ENCODE measurements at regions not wholly inside any gene's neighbourhood (a gene's known extent, or its start where the extent isn't known, plus 50 kb on each side); places are given as distances from the start of the nearest gene placed in this dataset.

GRCh38 chr10:3853016-3853415 lies 68.0 kb upstream of the KLF6 start:
- DNase-seq: no peak

GRCh38 chr10:3852147-3852904 lies 67.3 kb upstream of the KLF6 start:
- no peak for DNase-seq

- DNase-seq: no peak
Observed at GRCh38 chr10:3850999-3851937, 66.3 kb upstream of the KLF6 start.

GRCh38 chr10:3848775-3849635 lies 64.0 kb upstream of the KLF6 start:
- DNase-seq: no peak

GRCh38 chr10:3848005-3848774 lies 63.2 kb upstream of the KLF6 start:
- DNase-seq: no peak

GRCh38 chr10:3846736-3847135 lies 61.7 kb upstream of the KLF6 start:
- no peak for DNase-seq

- DNase-seq: no peak
Observed at GRCh38 chr10:3844491-3845025, 59.5 kb upstream of the KLF6 start.

GRCh38 chr10:3838460-3839437 lies 53.7 kb upstream of the KLF6 start:
- no peak for DNase-seq

GRCh38 chr10:3837647-3838459 lies 52.8 kb upstream of the KLF6 start:
- no peak for DNase-seq

- no peak for DNase-seq
Observed at GRCh38 chr10:3836222-3836820, 51.3 kb upstream of the KLF6 start.

GRCh38 chr10:3835770-3836169 lies 50.8 kb upstream of the KLF6 start:
- DNase-seq: no peak

- DNase-seq: no peak
Observed at GRCh38 chr10:3834947-3835346, 49.9 kb upstream of the KLF6 start.
